Left colon (tissue), 2 donors: ENCODE measurements at regions not wholly inside any gene's neighbourhood (a gene's known extent, or its start where the extent isn't known, plus 50 kb on each side); places are given as distances from the start of the nearest gene placed in this dataset.

Experiments
- ATAC-seq: fragments of 200-7000 bp; cut with Tn5 transposase; one replicate; pipeline ENCODE4 v1.9.1; 2020; ENCODE audit warnings: mild to moderate bottlenecking, moderate library complexity
- DNase-seq, 2 donors: peaks; one replicate each; pipeline ENCODE4 v3.0.0-alpha.2; 2020
- intact Hi-C, 2 donors: fragments of 100-400 bp; cut with DNase I in 1 of 2; cut with micrococcal nuclease in 1 of 2; formaldehyde crosslinking; loops; one replicate each; pipeline versions ENCODE4 v1.11.2 to v1.14.0; 2022; cut with DNase I, micrococcal nuclease
- donor health status: DM: no; HTN: no; CAD: no.
- donor health status: DM: yes; HTN: yes; CAD: no.

DNA sequence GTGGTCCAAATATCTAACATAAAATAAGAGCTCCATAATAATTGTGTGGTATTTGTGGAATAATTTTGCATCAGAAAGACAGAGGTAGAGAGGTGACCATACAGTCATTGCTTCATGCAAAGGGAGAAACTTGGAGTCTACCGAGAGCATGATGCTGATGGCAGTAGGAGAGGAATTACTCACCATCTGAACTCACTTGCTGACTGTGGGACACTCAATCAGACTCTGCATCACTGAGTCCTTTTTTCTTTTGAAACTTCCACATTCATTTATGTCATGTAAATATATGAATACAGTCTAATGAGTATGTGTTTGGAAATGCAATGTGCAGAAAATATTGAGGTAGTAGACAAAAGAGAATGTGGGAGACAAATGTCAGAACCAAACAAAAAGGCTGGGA is 933.8 kb downstream of the REEP3 start:
- ATAC-seq (no peak), DNase-seq (no peak)
- intact Hi-C loops: no loop called here

DNA sequence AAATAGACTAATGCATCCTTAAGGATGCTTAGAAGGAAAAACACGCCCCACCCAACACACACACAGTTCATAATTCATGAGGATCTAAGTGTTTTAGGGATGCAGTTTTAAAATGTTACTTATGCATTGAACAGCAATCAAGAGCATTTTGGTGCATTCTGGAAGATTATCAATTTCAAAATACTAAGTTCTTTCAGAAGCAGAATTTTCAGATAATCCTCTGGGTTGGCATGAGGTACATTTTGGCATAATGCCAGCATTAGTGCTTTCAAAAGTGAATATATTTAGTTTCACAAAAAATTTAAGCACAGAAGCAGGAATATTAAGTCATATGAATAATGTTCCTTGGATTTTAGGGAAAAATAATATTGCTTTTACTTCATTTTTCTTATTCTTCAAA is 937.1 kb downstream of the REEP3 start:
- ATAC-seq: no peak
- intact Hi-C loops: no loop called here

DNA sequence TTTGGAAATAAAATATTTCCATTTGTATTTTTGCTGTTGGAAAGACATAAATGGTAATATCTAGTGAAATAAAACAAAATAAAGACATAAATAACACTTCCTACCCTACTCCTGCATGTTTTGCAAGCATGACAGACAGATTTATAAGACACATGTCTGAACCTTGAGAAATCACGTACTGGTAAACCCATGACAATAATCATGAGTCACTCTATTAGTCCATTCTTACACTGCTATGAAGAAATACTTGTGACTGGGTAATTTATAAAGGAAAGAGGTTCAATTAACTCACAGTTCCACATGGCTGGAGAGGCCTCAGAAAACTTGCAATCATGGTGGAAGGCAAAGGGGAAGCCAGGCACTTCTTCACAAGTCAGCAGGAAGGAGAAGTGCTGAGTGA is 942.2 kb downstream of the REEP3 start:
- intact Hi-C loops: no loop called here
- no peak for DNase-seq

More for the DNA sequence above, 937.1 kb downstream of the REEP3 start:
- DNase-seq: no peak

DNA sequence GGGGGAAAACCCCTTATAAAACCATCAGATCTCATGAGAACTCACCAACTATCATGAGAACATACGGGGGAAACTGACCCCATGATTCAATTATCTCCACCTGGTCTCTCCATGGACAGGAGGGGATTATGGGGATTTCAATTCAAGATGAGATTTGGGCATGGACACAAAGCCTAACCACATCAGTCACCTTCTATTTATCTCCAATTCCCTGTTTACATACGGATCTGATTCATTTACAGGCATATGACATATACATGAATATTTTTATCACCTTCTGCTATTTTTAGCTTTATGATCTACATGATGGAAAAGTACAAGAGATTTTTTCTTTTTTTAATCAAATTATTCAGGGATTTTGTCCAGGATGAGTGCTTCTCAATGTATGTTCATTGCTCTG is 944.5 kb downstream of the REEP3 start:
- no peak for ATAC-seq
- intact Hi-C loops: no loop called here
- no peak for DNase-seq

More for the DNA sequence above, 942.2 kb downstream of the REEP3 start:
- ATAC-seq: no peak

DNA sequence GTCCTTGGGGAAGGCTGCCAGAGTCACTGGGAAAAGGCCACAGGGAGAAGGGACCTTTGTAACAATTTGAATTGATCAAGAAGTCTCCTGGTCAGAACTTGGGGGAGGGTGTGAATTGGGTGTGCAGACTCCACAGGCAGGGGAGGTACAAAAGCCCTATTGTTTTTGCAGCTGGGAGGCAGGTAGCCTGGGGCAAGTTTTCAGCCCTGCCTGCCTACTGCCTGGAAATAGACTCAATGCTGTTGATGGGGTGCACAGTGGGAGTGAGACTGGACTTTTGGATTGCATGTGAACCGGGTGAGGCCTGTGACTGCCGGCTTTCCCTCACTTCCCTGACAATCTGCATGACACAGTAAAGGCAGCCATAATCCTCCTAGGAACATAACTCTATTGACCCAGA is 947.0 kb downstream of the REEP3 start:
- DNase-seq (no peak), ATAC-seq (no peak)
- intact Hi-C loops: no loop called here

DNA sequence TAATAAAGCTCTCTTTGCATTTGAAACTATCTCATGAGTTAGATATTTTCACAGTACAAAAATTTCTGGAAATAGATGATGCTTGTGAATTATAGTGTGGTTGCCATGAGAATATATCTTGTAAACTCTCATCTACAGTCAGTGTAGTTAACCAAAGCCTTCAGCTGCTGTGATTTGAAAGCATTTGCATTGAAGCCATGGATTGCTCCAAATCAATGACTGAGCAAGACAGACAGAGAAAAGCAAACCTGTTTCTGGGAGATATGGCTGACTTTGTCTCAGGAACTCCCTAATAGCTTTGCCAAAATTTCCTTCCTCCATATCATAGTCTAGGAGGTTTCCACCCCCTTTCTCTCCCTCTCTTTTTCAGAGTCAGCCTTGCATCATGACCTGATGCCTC is 955.3 kb downstream of the REEP3 start:
- no peak for ATAC-seq
- intact Hi-C loops: no loop called here
- DNase-seq: no peak

DNA sequence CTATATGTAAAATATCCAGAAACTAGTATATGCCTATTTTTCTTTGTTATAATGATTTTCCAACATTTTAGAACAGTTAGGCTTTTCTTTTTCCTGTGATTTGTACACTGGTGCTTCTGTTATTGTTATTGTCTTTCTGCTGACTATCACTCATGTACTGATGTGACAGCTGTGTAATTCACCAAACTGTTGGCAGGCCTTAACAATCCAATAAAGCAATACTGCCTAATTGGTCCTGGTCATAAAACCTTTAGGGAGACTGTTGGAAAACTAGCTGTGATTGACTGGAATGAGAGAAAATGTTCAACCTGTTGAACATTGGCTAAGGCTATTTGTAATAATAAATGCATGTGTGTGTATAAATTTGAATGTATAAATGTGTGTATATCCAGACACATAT is 956.6 kb downstream of the REEP3 start:
- intact Hi-C loops: no loop called here
- ATAC-seq (peak; percentile 95), DNase-seq (no peak)

DNA sequence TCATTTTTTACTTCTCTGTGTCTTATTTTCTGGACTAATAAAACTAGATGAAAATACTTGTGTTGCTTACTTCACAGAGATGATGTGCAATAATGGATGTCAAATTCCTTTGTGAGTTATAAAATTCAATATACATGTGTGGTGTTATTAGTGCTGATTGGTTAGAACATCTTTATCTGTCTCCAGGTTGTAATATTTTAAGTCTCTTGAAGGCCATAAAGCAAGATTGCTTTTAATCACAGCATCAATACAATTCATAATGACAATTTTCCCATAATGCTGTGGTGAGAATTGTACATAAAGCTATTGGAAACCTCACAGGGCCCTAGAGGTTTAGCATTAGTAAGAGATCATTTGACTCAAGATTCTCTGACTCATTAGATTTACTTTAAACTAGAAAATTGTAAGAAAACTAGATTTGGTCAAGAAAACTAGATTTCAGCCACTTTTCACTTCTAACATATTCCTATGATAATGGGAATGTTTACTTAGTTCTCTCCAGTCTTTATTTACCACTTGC is 963.7 kb downstream of the REEP3 start:
- intact Hi-C loops: no loop called here
- no peak for DNase-seq

DNA sequence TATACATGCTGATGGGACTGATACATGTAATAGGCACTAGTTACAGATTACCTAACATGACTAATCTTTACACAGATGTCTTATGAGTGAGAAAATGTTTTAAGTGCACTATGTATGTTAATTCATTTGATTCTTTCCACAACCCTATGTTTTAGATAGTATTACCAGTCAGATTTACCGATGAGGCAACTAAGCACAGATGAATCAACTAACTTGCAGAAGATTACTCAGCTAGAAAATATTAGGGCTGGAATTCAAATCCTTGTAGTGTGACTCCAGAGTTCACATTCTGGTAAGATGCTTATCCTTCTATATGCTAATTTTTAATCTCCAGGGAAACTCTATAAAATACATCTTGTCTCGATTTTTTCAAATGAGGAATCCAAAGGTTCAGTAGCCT is 964.9 kb downstream of the REEP3 start:
- DNase-seq: no peak
- intact Hi-C loops: no loop called here
- ATAC-seq: no peak

More for the DNA sequence above, 963.7 kb downstream of the REEP3 start:
- ATAC-seq: no peak

DNA sequence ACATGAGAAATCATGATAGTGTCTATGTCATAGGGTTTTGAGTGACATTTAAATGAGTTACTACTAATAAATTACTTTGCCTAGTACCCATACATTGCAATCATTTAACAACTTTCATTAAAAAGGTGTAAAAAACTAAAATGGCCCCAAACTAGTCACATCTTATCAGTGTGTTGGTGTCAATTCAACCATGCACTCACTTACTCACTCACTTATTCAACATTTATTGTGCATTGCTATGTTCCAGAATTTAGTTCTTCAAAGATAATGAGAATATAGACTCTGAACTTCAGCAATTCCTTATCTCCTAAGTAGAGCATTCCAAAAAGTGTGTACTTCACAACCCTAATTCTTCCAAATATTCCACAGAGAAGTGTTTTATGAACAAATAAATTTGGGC is 965.7 kb downstream of the REEP3 start:
- ATAC-seq: no peak

DNA sequence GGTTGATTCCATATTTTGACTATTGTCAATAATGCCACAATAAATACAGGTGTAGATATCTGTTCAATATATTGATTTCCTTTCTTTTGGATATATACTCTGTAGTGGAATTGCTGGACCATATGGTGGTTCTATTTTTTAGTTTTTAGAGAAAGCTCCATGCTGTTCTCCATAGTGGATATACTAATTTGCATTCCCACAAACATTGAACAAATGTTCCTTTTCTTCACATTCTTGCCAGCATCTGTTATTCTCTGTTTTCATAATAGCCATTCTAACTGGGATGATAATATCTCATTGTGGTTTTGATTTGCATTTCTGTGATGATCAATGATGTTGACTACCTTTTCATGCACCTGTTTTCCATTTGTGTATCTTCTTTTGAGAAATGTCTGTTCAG is 973.7 kb downstream of the REEP3 start:
- no peak for ATAC-seq
- intact Hi-C loops: no loop called here
- no peak for DNase-seq

More for the DNA sequence above, 965.7 kb downstream of the REEP3 start:
- intact Hi-C loops: no loop called here
- DNase-seq: no peak

DNA sequence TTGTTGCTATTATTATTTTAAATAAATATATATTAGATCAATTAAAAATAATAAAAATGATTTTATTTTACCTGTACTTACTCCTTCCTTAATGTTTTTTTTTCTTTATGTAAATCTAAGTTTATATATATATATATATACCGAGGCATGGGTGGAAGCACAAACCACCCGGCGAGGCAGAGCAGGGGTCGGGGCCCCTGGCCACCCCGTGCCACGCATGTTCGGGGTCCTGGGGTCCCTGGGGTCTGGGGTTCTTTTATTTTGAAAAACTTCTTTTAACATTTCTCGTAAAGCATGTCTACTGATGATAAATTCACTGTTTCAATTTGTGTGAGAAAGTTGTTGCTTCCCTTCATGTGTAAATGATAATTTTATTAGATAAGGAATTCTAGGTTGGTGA is 976.1 kb downstream of the REEP3 start:
- intact Hi-C loops: no loop called here
- ATAC-seq: no peak
- DNase-seq: no peak

DNA sequence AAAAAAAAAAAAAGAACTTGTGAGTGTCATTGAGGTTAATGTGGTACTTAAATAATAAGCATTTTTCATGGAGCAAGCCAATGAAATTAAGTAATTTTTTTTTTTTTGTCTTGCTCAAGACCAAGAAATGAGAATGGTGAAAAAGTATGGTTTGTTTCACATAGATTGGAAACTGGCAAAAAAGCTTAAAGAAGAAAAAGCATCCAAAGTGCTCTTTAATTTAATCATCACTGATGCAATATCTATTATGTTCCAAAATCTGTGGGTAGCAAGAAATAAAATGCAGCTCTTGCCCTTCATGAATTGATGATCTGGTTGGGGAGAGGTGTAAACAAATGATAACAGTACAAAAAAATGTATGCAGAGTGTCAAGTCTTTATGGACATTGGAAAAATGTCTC is 980.6 kb downstream of the REEP3 start:
- ATAC-seq: no peak

DNA sequence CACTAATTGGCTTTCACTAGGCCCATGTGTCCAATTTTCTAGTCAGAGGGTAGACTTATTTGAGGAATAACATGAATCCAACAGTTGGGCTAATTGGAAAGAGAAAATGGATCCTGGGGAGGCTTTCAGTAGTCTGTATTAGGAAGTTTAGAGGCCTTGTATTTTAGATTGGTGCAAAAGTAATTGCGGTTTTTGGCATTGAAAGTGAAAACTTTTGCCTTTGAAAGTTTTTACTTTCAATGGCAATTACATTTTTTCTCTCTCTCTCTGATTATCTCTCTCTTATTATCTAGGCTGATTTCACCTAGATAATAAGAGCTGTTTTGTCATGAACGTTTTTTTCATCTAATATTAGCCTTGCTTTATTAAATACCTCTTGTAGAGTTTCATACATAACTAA is 981.7 kb downstream of the REEP3 start:
- DNase-seq (no peak), ATAC-seq (no peak)

More for the DNA sequence above, 980.6 kb downstream of the REEP3 start:
- no peak for DNase-seq
- intact Hi-C loops: no loop called here

DNA sequence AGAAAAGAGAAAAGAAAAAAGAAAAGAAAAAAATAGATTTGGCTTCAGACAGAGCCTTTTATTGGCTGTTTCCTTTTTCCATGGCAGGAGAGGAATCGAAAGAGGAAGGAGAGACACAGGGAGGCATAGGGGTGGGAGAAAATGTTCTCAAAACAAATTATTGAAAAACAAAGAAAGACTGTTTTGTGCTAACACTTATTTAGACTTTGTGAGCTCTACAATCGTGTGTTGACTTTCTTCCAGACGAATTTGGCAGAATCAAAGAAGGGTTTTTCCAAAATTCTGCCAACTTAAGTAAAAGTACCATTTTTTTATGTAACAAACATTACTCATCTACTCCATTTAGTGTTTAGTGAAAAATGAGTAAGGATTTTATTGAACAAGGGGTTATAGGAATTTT is 982.2 kb downstream of the REEP3 start:
- no peak for DNase-seq
- intact Hi-C loops: no loop called here
- no peak for ATAC-seq

More for the DNA sequence above, 981.7 kb downstream of the REEP3 start:
- intact Hi-C loops: no loop called here

DNA sequence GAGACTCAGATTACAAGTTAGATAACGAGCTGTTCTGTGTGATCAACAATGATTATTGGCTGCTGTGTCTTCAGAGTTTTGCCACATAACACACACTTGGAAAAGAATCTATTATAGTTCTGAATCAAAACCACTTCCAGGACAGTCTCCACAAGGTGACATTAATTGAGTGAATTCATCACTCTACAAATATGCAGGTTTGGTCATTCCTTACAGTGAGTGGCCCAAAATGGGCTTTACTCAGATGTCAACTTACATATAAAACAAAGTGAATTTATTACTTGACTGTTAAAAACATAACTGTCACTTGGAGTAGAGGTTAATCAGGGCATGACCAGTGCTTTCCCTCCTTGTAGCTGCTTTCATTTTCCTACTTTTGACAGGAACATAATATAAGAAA is 984.3 kb downstream of the REEP3 start:
- ATAC-seq (no peak), DNase-seq (no peak)
- intact Hi-C loops: no loop called here

DNA sequence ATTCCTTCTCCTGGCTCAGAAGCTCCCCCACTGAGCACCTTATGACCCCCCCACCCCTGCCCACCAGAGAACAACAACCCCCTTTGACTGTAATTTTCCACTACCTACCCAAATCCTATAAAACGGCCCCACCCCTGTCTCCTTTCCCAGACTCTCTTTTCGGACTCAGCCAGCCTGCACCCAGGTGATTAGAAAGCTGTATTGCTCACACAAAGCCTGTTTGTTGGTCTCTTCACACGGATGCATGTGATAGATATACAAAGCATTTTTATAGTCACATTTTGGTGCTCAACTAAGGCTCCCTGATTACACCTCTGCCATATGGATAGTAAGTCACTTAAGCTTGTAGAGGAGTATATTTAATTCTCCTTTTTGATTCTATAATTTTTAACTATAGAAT is 985.8 kb downstream of the REEP3 start:
- DNase-seq (no peak), ATAC-seq (no peak)
- intact Hi-C loops: no loop called here

DNA sequence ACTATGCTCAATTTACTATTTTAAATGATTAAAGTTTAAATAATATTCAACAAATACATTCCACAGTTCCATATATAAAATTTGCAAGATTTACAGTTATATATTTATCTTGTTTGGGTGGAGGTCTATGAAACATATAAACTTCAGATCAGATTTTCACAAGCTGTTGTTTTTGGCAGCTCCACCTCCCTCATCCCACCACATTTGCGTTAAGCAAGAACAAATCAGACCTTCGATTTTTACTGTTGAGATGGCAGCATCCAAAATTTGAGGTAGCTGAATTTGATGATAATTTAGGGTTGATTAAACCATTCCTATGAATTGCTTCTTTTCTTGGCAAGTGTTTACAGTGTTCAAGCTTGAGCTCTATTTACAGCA is 986.4 kb downstream of the REEP3 start:
- DNase-seq (no peak), ATAC-seq (no peak)
- intact Hi-C loops: no loop called here

DNA sequence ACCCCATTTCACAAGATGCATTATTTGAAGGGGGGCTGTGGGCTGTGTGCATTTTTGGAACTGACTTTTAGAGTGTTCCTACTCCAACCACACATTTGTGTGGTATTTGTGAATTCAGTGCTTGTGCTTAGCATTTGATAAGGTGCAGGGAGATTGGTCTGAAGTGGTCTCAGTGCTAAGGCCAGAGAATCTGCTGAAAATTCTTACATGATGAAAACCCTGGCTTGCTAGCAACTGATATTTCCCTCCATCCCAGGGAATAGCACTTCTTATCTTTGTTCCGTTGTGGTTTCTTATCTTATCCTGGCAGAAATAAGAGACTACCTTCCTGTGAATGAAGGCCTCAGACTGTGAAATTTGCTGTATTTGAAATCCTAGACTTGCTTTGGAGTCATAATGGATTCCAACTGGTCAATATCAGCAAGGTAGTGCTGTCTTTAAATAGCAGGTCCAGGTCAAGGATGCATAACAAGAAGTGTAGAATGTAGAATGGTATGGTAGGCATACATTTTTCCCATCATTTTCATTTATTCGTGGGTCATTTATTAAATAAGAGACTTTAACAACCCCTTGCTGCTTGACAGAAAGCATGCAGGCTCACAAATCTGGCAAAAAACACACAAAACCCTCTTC is 986.9 kb downstream of the REEP3 start:
- ATAC-seq (no peak), DNase-seq (no peak)
- intact Hi-C loops: no loop called here

DNA sequence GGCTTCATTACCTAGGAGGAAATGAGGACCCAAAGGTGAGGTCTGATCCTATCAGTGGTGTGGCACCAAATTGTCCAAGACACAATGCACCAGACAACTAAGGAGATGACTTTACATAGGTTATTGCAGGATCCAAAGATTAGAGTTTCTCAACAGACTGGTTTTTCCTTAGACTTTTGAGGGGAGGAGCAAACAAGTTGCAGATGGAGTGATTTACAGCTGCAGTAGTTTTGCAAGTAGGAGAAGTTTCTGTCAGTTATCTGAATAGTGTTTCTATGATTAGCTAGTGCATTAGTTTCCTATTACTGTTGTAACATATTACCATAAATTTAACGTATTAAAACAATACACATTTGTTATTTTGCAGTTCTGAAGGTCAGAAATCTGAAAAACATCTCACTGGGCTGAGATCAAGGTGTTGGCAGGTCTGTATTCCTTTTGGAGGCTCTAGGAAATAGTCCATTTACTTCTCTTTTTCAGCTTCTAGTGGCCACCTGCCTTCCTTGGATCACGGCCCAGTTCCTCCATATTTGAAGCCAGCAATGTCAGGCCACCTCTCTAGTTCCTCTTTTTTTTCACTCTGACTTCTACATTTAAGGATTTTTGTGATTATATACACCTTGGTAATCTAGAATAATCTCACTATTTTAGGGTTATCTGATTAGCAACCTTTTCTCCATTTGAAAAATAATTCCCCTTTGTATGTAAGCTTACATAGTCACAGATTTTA is 994.9 kb downstream of the REEP3 start:
- intact Hi-C loops: no loop called here
- DNase-seq: peak in 1 of 2 donors; percentile 17

DNA sequence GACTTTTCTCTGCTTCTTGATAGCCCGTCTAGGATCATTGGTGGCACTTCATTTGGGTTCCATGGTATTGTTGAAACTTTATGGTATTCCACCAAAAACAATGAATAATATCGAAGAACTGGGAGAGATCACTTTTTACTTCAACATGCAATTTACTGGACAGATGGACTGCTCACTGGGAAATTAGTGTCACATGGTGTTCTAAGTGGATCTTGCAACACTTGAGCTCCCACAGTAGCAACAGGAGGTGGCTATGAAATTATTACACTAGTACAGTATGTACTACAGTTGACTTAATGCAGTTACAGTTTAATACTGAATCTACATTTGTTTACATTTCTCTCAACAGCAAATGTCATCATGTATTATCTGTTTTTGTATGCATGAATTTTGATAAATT is 997.3 kb downstream of the REEP3 start:
- ATAC-seq: no peak
- DNase-seq: no peak
- intact Hi-C loops: no loop called here

More for the DNA sequence above, 994.9 kb downstream of the REEP3 start:
- no peak for ATAC-seq
